HepG2 (cell line): ENCODE measurements at regions not wholly inside any gene's neighbourhood (a gene's known extent, or its start where the extent isn't known, plus 50 kb on each side); places are given as distances from the start of the nearest gene placed in this dataset.
"Not testable (repeated sequence)": the region's sequence is repeated elsewhere in the genome, so short reads cannot be mapped to it uniquely, and the experiment has no call there.

ENCODE experiments used
- ATAC-seq: fragments of 200-7000 bp; cut with Tn5 transposase; 3 replicates; pipeline ENCODE4 v1.9.1; 2020; ENCODE audit warnings: mild to moderate bottlenecking, moderate library complexity
- BruUV-seq: library from RNA; stranded (reverse); fragments of 400-500 nt; replicated peaks from 2 replicates; lab custom pipeline; 2021; lab: Mats Ljungman, UMichigan
- CTCF ChIA-PET: fragments of 300-600 bp; formaldehyde crosslinking; extraction: SDS; loops from one replicate; lab custom pipeline; 2021; ENCODE audit warnings: low total read pairs, inconsistent platforms, low intra/inter-chr PET ratio; lab: Yijun Ruan, JAX
- POLR2A ChIA-PET: fragments of 350-600 bp; sonication (Branson Sonifier 250); formaldehyde crosslinking; loops from one replicate; lab custom pipeline; 2020; ENCODE audit warnings: antibody characterized with exemption, inconsistent platforms; lab: Yijun Ruan, JAX
- DNase-seq: peaks from one replicate; pipeline ENCODE4 v3.0.0-alpha.2; 2015; ENCODE audit warnings: low spot score
- FAIRE-seq: peaks from 3 replicates; lab custom pipeline; 2011; peaks lifted over from hg19 to GRCh38; lab: Jason Lieb, UNC
- H2AFZ ChIP-seq: one replicate; pipeline ENCODE4 v1.6.1; 2011; ENCODE audit warnings: low read length, inconsistent platforms
- H3K27ac ChIP-seq: fragments of 300-600 bp; 3 replicates; pipeline ENCODE4 v1.8.0; 2011; ENCODE audit warnings: mixed run types, mild to moderate bottlenecking, mixed read lengths, low read length, inconsistent platforms; ENCODE audit not compliant: insufficient read depth; ENCODE audit errors: extremely low read length
- H3K27me3 ChIP-seq, 2 experiments: fragments of 200-600 bp in 1 of 2; 2 replicates in 1 of 2; 3 replicates in 1 of 2; pipeline versions ENCODE4 v1.6.0 to v1.8.0; 2011; ENCODE audit warnings: low read length in 2 of 2, mild to moderate bottlenecking in 2 of 2, moderate library complexity in 2 of 2, inconsistent platforms in 1 of 2; ENCODE audit not compliant: insufficient read depth in 2 of 2, control insufficient read depth in 1 of 2
- H3K36me3 ChIP-seq, 2 experiments: fragments of 200-600 bp in 1 of 2; replicated peaks in 1 of 2; 2 replicates in 1 of 2; 3 replicates in 1 of 2; pipeline versions ENCODE4 v1.5.1 to v1.8.0; 2011; ENCODE audit warnings: low read length in 2 of 2, inconsistent platforms in 1 of 2; ENCODE audit not compliant: insufficient read depth in 2 of 2, control insufficient read depth in 1 of 2
- H3K4me1 ChIP-seq: 2 replicates; pipeline ENCODE4 v1.5.1; 2012; ENCODE audit warnings: low read length, inconsistent platforms; ENCODE audit not compliant: insufficient read depth
- H3K4me2 ChIP-seq: 2 replicates; pipeline ENCODE4 v1.6.0; 2011; ENCODE audit warnings: low read depth, low read length, inconsistent platforms
- H3K4me3 ChIP-seq, 3 experiments: fragments of 200-600 bp in 1 of 3; sonication (generic), shearing (Covaris generic) in 1 of 3; replicated peaks in 1 of 3; 2 replicates each; pipeline ENCODE4 v1.5.1; 2011 to 2016; ENCODE audit warnings: low read length in 3 of 3, inconsistent platforms in 2 of 3, low read depth in 2 of 3, mild to moderate bottlenecking in 2 of 3, control low read depth in 1 of 3, mixed read lengths in 1 of 3; ENCODE audit not compliant: insufficient read depth in 1 of 3
- H3K79me2 ChIP-seq: one replicate; pipeline ENCODE4 v1.6.1; 2011; ENCODE audit warnings: low read length, inconsistent platforms; ENCODE audit not compliant: insufficient read depth
- H3K9ac ChIP-seq: 2 replicates; pipeline ENCODE4 v1.6.0; 2011; ENCODE audit warnings: mild to moderate bottlenecking, low read depth, low read length, inconsistent platforms; ENCODE audit not compliant: insufficient read depth
- H3K9me3 ChIP-seq: 2 replicates; pipeline ENCODE4 v1.5.1; 2012; ENCODE audit warnings: mild to moderate bottlenecking, low read length
- H4K20me1 ChIP-seq: 2 replicates; pipeline ENCODE4 v1.6.0; 2011; ENCODE audit warnings: inconsistent platforms, mild to moderate bottlenecking, low read length, moderate library complexity; ENCODE audit not compliant: insufficient read depth
- SP5 ChIP-seq: IDR thresholded peaks from 2 replicates; pipeline ENCODE4 v1.6.1; 2016; ENCODE audit warnings: low read depth, borderline replicate concordance
- ZNF121 ChIP-seq: sonication (generic); formaldehyde crosslinking; IDR thresholded peaks from 2 replicates; pipeline ENCODE4 v1.5.0; 2020; ENCODE audit warnings: mild to moderate bottlenecking, missing genetic modification reagents
- ZNF281 ChIP-seq: sonication (generic); formaldehyde crosslinking; IDR thresholded peaks from 2 replicates; pipeline ENCODE4 v1.4.0; 2020; ENCODE audit warnings: missing genetic modification reagents, borderline replicate concordance
- ZNF430 ChIP-seq: sonication (generic); formaldehyde crosslinking; IDR thresholded peaks from 2 replicates; pipeline ENCODE4 v1.9.0; 2021; ENCODE audit warnings: mild to moderate bottlenecking, missing genetic modification reagents
- ZNF569 ChIP-seq: sonication (generic); formaldehyde crosslinking; IDR thresholded peaks from 2 replicates; pipeline ENCODE4 v1.5.0; 2020; ENCODE audit warnings: mild to moderate bottlenecking, missing genetic modification reagents, moderate library complexity, borderline replicate concordance
- WGBS: methylation state at CpG from one replicate; pipeline ENCODE4 v1.1.6; 2017; ENCODE audit warnings: low lambda C conversion rate; 5-methylcytosine and 5-hydroxymethylcytosine counted together
- in situ Hi-C: cut with HindIII; loops from 2 replicates; pipeline ENCODE4 v1.10.0; 2017; ENCODE audit warnings: low pct_unique_long_range_greater_than_20kb; ENCODE audit not compliant: extremely low pct_ligation_motif_present
- intact Hi-C: fragments of 100-400 bp; cut with micrococcal nuclease; formaldehyde crosslinking; loops from one replicate; pipeline ENCODE4 v1.10.0; 2022; ENCODE audit not compliant: unreplicated experiment
- TF ChIP-seq, protein P1 (sequence below): sonication (generic); formaldehyde crosslinking; IDR thresholded peaks from 2 replicates; pipeline ENCODE4 v1.5.1; 2020; ENCODE audit warnings: mild to moderate bottlenecking, missing genetic modification reagents

- H3K4me2 ChIP-seq, H2AFZ ChIP-seq, H3K36me3 ChIP-seq, BruUV-seq, ATAC-seq, H3K79me2 ChIP-seq, H3K4me1 ChIP-seq, FAIRE-seq, H3K9ac ChIP-seq, DNase-seq, POLR2A ChIA-PET, intact Hi-C loops, H3K27me3 ChIP-seq, in situ Hi-C loops, CTCF ChIA-PET, H3K4me3 ChIP-seq, H3K27ac ChIP-seq, H4K20me1 ChIP-seq: not testable (repeated sequence)
- H3K9me3 ChIP-seq: peaks cover 27% of the 10 kb centered on the region
- 33% methylated on average over 3 of the region's 3 CpGs for WGBS
These were observed 333.8 kb upstream of the CDH10 start for GRCh38 chr5:24978552-24978951.

DNA sequence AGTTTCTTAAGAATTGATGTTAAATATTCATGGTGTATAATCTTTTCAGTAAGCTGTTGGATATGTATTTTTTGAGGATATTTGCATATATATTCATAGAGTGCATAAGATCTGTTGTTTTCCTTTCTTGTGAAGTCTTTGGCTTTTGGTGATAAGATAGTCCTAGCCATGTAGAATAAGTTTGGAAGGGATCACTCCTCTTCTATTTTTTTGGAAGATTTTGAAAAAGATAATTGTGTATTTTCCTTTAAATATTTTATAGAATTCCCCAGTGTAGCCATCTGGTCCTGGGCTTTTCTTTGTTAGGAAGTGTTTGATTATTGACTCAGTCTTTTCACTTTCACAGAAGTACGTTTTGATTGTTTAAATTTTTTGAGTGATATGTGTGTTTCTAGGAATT is 318.8 kb upstream of the CDH10 start:
- in situ Hi-C loops: no loop called here

More for the DNA sequence above, 318.8 kb upstream of the CDH10 start:
- Histone ChIP-seq H3K4me2 (no peak overlapping the region), H3K4me3 (no peak overlapping the region), H3K27me3 (no peaks in the 10 kb centered on the region), H3K9ac (no peak overlapping the region), H4K20me1 (no peaks in the 10 kb centered on the region), H3K4me1 (no peaks in the 10 kb centered on the region), H3K9me3 (peaks cover 38% of the 10 kb centered on the region), H3K27ac (no peak overlapping the region), H3K36me3 (no peaks in the 10 kb centered on the region), H3K79me2 (no peaks in the 10 kb centered on the region), H2AFZ (no peak overlapping the region)
- 0% methylated on average over 1 of the region's 1 CpG for WGBS
- ATAC-seq: no peak
- no peak for FAIRE-seq
- ChIA-PET CTCF (no interaction called here), POLR2A (no interaction called here)
- DNase-seq: no peak
- intact Hi-C loops: no loop called here
- no TSS peak for BruUV-seq
- TF ChIP-seq ZNF281 (CRISPR knock-in tag): no peak
- TF ChIP-seq, protein P1, sequence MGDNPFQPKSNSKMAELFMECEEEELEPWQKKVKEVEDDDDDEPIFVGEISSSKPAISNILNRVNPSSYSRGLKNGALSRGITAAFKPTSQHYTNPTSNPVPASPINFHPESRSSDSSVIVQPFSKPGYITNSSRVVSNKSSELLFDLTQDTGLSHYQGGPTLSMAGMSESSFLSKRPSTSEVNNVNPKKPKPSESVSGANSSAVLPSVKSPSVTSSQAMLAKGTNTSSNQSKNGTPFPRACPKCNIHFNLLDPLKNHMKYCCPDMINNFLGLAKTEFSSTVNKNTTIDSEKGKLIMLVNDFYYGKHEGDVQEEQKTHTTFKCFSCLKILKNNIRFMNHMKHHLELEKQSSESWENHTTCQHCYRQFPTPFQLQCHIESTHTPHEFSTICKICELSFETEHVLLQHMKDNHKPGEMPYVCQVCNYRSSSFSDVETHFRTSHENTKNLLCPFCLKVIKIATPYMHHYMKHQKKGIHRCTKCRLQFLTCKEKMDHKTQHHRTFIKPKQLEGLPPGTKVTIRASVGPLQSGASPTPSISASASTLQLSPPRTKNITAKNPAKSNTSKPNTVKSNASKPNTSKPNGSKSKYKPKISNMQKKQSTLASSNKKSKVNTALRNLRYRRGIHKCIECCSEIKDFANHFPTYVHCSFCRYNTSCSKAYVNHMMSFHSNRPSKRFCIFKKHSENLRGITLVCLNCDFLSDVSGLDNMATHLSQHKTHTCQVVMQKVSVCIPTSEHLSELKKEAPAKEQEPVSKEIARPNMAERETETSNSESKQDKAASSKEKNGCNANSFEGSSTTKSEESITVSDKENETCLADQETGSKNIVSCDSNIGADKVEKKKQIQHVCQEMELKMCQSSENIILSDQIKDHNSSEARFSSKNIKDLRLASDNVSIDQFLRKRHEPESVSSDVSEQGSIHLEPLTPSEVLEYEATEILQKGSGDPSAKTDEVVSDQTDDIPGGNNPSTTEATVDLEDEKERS (CRISPR knock-in tag): no peak
- no peak for TF ChIP-seq SP5
- TF ChIP-seq ZNF569 (CRISPR knock-in tag): no peak
- no peak for TF ChIP-seq ZNF121 (CRISPR knock-in tag)
- no peak for TF ChIP-seq ZNF430 (CRISPR knock-in tag)
